Tibial nerve (tissue), 4 donors: ENCODE measurements at regions not wholly inside any gene's neighbourhood (a gene's known extent, or its start where the extent isn't known, plus 50 kb on each side); places are given as distances from the start of the nearest gene placed in this dataset.

ENCODE experiments used
- DNase-seq, 2 donors: peaks; one replicate each; pipeline ENCODE4 v3.0.0-alpha.2; 2019; ENCODE audit warnings: low spot score in 2 of 2
- H3K27ac ChIP-seq, 4 donors: fragments of 200-600 bp; sonication (generic) in 3 of 4; one replicate each; pipeline ENCODE4 v1.5.1; 2017 to 2019; ENCODE audit warnings: mild to moderate bottlenecking in 1 of 4
- H3K27me3 ChIP-seq, 2 donors: fragments of 200-600 bp; sonication (generic) in 1 of 2; one replicate each; pipeline versions ENCODE4 v1.5.1 to v1.6.0; 2017 to 2019
- H3K36me3 ChIP-seq, 3 donors: fragments of 200-600 bp; sonication (generic); one replicate each; pipeline ENCODE4 v1.5.1; 2018 to 2019
- H3K4me1 ChIP-seq, 4 donors: fragments of 200-600 bp; sonication (generic) in 3 of 4; one replicate each; pipeline ENCODE4 v1.5.1; 2017 to 2019
- H3K4me3 ChIP-seq, 4 donors: fragments of 200-600 bp; sonication (generic) in 3 of 4; one replicate each; pipeline ENCODE4 v1.5.1; 2017 to 2019; ENCODE audit warnings: mild to moderate bottlenecking in 1 of 4, moderate library complexity in 1 of 4
- H3K9me3 ChIP-seq, 4 donors: fragments of 200-600 bp; sonication (generic) in 3 of 4; one replicate each; pipeline ENCODE4 v1.5.1; 2017 to 2019
- EP300 ChIP-seq, 2 donors: sonication (generic); formaldehyde crosslinking; IDR thresholded peaks; one replicate each; pipeline ENCODE4 v1.6.1; 2017; ENCODE audit warnings: antibody characterized with exemption in 2 of 2, mild to moderate bottlenecking in 1 of 2
- POLR2A ChIP-seq, 2 donors: fragments of 450-650 bp; IDR thresholded peaks; one replicate each; pipeline ENCODE4 v1.6.1; 2017; ENCODE audit warnings: antibody characterized with exemption in 2 of 2, mild to moderate bottlenecking in 2 of 2, moderate library complexity in 2 of 2
- WGBS, 2 donors: methylation state at CpG; one replicate each; pipeline ENCODE4 v1.1.5; 2018; 5-methylcytosine and 5-hydroxymethylcytosine counted together
- TF ChIP-seq, protein P1 (sequence below), 5 experiments: fragments of 200-600 bp in 3 of 5; fragments of 450-650 bp in 2 of 5; sonication (generic) in 3 of 5; IDR thresholded peaks; one replicate each; pipeline ENCODE4 v1.5.1; 2016 to 2019; ENCODE audit warnings: antibody characterized with exemption in 5 of 5, mild to moderate bottlenecking in 3 of 5, moderate library complexity in 2 of 5

DNA sequence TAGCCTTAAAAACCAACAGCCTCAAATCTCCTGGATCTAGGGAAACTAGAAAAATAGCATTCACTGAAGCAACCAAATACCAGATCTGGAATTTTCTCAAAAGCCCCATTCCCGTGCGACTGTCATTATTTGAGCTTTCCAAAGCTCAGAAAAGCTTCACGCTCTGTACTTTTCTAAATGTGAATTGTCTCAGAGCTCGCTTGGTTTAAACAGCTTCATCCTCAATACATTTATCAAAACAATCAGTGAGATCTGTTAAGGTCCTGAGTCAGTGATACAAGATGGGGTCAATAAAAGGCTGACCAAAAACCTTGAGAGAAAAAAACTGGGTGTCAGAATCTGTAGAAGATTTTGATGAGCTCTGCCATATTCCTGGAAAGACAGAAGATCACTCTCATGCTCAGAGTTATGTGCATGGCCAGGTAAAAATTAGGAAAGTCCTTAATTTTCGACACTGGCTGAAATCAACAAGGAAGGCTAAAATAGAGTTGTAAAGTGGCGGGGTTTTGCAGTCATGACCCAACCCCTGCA lies 60.2 kb upstream of the VPREB1 start:
- no peak overlapping the region for H3K27ac ChIP-seq

DNA sequence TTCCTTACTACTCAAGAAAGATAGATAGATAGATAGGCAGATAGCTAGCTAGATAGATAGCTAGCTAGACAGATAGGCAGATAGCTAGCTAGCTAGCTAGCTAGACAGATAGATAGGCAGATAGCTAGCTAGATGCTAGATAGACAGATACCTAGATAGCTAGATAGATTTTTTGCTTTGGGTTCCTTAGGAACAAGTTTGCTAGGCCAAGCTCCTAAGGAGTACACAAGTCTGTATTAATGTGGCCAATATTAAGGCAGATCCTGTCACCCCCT lies 61.7 kb upstream of the VPREB1 start:
- Histone ChIP-seq H3K27ac (no peak overlapping the region), H3K27me3 (peaks cover 0 to 22% of the 10 kb centered on the region in 2 donors), H3K4me1 (no peaks in the 10 kb centered on the region), H3K36me3 (no peaks in the 10 kb centered on the region), H3K9me3 (no peaks in the 10 kb centered on the region), H3K4me3 (no peak overlapping the region)
- DNase-seq: no peak
- no peak for TF ChIP-seq EP300 (IDR thresholded peaks at IDR 0.05)

More for the DNA sequence above, 60.2 kb upstream of the VPREB1 start:
- DNase-seq: no peak
- Histone ChIP-seq H3K4me3 (no peak overlapping the region), H3K36me3 (no peaks in the 10 kb centered on the region), H3K4me1 (no peaks in the 10 kb centered on the region), H3K27me3 (peaks cover 0 to 17% of the 10 kb centered on the region in 2 donors), H3K9me3 (no peaks in the 10 kb centered on the region)
- WGBS, 2 donors: 61 to 67% methylated on average over 6 of the region's 6 CpGs
- TF ChIP-seq EP300 (IDR thresholded peaks at IDR 0.05): no peak
- TF ChIP-seq, protein P1, sequence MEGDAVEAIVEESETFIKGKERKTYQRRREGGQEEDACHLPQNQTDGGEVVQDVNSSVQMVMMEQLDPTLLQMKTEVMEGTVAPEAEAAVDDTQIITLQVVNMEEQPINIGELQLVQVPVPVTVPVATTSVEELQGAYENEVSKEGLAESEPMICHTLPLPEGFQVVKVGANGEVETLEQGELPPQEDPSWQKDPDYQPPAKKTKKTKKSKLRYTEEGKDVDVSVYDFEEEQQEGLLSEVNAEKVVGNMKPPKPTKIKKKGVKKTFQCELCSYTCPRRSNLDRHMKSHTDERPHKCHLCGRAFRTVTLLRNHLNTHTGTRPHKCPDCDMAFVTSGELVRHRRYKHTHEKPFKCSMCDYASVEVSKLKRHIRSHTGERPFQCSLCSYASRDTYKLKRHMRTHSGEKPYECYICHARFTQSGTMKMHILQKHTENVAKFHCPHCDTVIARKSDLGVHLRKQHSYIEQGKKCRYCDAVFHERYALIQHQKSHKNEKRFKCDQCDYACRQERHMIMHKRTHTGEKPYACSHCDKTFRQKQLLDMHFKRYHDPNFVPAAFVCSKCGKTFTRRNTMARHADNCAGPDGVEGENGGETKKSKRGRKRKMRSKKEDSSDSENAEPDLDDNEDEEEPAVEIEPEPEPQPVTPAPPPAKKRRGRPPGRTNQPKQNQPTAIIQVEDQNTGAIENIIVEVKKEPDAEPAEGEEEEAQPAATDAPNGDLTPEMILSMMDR (IDR thresholded peaks at IDR 0.05): no peak
- no peak for TF ChIP-seq POLR2A (IDR thresholded peaks at IDR 0.05)

DNA sequence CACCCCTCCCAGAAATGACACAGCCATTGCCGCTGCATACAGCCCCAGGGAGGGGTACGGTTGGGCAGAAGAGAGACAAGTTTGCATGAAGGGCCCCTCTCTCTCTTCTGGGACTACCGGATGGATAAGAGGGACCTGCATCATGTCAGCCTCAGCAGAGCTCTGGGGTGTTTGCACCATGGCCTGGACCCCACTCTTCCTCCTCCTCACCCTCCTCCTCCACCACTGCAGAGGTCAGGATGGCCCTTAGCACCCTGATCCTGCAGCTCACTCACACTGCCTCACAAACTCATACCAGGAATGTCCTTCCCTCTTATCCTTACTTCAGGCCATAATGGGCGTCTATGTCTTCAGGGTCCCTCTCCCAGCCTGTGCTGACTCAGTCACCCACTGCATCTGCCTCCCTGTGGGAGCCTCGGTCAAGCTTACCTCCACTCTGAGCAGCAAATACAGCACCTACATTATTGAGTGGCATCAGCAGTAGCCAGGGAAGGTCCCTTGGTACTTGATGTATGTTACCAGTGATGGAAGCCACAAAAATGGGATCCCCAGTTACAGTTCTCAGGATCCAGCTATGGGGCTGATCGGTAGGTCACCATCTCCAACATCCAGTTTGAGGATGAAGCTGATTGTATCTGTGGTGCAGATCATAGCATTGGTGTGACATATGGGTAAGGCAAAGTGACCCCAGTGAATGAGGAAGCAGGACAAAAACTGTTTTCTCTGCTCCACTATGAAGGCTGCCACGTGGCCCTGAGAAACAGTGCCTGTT lies 62.2 kb upstream of the VPREB1 start:
- H3K27me3 ChIP-seq: peaks cover 0 to 22% of the 10 kb centered on the region in 2 donors
- H3K27ac ChIP-seq: no peak overlapping the region

DNA sequence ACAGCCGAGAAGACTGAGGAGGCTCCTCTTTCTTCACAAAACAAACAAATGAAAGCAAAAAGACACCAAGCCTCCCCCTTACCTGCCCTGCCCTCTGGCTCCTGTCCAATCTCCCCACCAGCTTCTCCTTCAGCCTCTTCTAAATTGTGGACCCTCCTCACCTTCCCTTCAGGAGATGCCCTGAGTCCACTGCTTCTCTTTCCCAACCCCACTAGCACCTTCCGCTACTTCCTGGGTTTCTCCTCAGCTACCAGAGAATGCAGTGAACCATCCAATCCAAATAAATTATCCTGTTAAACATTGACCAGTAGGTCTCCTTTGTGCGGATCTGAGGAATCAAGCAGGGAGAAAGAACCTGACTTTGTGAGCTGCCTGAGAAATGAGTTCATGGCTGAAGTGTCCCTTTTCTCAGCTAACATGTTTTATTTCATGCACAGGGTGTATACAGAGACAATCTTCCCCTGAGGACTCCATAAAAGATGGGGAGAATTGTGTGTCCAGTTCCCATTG lies 63.2 kb upstream of the VPREB1 start:
- 63 to 66% methylated on average over 3 of the region's 3 CpGs for WGBS, 2 donors
- H3K27ac ChIP-seq: no peak overlapping the region
- DNase-seq: no peak

More for the DNA sequence above, 62.2 kb upstream of the VPREB1 start:
- 73 to 74% methylated on average over 7 of the region's 7 CpGs for WGBS, 2 donors
- Histone ChIP-seq H3K4me1 (no peaks in the 10 kb centered on the region), H3K4me3 (no peak overlapping the region), H3K36me3 (no peaks in the 10 kb centered on the region), H3K9me3 (no peaks in the 10 kb centered on the region)
- no peak for DNase-seq
- TF ChIP-seq EP300 (IDR thresholded peaks at IDR 0.05): no peak
- TF ChIP-seq POLR2A (IDR thresholded peaks at IDR 0.05): no peak
- TF ChIP-seq, protein P1 (IDR thresholded peaks at IDR 0.05): no peak

DNA sequence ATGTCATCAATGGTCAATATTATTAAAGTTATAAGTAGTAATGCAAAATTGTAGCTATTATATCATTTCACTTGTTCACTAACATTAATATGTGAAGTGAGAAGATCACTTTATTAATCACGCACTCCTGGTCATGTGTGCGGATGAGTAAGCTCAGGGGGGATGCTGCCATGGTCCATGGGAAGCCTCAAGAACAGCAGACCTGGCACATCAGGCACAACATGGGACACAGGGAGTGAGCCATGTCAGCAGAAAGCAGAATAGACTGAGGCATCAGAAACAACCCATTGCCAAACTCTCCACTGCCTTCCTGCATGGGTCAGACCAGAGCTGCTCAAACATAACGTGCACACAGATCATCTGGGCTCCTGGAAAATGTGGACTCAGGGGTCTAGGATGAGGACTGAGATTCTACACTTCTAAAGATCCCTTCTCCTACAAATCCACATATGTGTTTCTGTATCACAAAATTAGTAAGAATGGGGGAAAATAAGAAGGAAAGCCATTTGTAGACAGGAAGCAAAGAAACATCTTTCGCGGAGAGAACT lies 63.8 kb upstream of the VPREB1 start:
- TF ChIP-seq POLR2A (IDR thresholded peaks at IDR 0.05) (no peak), EP300 (IDR thresholded peaks at IDR 0.05) (no peak)
- TF ChIP-seq, protein P1 (IDR thresholded peaks at IDR 0.05): no peak
- H3K4me1 ChIP-seq: no peaks in the 10 kb centered on the region
- H3K36me3 ChIP-seq: no peaks in the 10 kb centered on the region
- no peaks in the 10 kb centered on the region for H3K9me3 ChIP-seq
- no peak overlapping the region for H3K27ac ChIP-seq
- peaks cover 0 to 22% of the 10 kb centered on the region in 2 donors for H3K27me3 ChIP-seq
- H3K4me3 ChIP-seq: no peak overlapping the region
- WGBS, 2 donors: 64 to 73% methylated on average over 5 of the region's 5 CpGs
- no peak for DNase-seq

More for the DNA sequence above, 63.2 kb upstream of the VPREB1 start:
- H3K9me3 ChIP-seq: no peaks in the 10 kb centered on the region
- TF ChIP-seq, protein P1 (IDR thresholded peaks at IDR 0.05): no peak
- no peak for TF ChIP-seq EP300 (IDR thresholded peaks at IDR 0.05)
- TF ChIP-seq POLR2A (IDR thresholded peaks at IDR 0.05): no peak
- no peaks in the 10 kb centered on the region for H3K4me1 ChIP-seq
- no peaks in the 10 kb centered on the region for H3K36me3 ChIP-seq
- peaks cover 0 to 22% of the 10 kb centered on the region in 2 donors for H3K27me3 ChIP-seq
- no peak overlapping the region for H3K4me3 ChIP-seq
